OCI-LY3 (cell line): ENCODE measurements at regions not wholly inside any gene's neighbourhood (a gene's known extent, or its start where the extent isn't known, plus 50 kb on each side); places are given as distances from the start of the nearest gene placed in this dataset.
"Not testable (repeated sequence)": the region's sequence is repeated elsewhere in the genome, so short reads cannot be mapped to it uniquely, and the experiment has no call there.

ENCODE experiments used
- EZH2phosphoT487 ChIP-seq: fragments of 200-600 bp; shearing (Covaris generic); IDR thresholded peaks from 2 replicates; pipeline ENCODE4 v1.6.1; 2018; ENCODE audit warnings: antibody characterized with exemption, mixed run types, low read depth
- TF ChIP-seq, protein P1 (sequence below): fragments of 200-600, 300-600 bp; sonication (generic); IDR thresholded peaks from 2 replicates; pipeline ENCODE4 v1.5.1; 2014; ENCODE audit warnings: antibody characterized with exemption, low read length, low read depth

GRCh38 chr7:149553991-149554390, 56.4 kb upstream of the ZNF746 start:
- TF ChIP-seq, protein P1, sequence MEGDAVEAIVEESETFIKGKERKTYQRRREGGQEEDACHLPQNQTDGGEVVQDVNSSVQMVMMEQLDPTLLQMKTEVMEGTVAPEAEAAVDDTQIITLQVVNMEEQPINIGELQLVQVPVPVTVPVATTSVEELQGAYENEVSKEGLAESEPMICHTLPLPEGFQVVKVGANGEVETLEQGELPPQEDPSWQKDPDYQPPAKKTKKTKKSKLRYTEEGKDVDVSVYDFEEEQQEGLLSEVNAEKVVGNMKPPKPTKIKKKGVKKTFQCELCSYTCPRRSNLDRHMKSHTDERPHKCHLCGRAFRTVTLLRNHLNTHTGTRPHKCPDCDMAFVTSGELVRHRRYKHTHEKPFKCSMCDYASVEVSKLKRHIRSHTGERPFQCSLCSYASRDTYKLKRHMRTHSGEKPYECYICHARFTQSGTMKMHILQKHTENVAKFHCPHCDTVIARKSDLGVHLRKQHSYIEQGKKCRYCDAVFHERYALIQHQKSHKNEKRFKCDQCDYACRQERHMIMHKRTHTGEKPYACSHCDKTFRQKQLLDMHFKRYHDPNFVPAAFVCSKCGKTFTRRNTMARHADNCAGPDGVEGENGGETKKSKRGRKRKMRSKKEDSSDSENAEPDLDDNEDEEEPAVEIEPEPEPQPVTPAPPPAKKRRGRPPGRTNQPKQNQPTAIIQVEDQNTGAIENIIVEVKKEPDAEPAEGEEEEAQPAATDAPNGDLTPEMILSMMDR, result not testable (repeated sequence)
- TF ChIP-seq EZH2phosphoT487, result not testable (repeated sequence)
